HuH-7.5 (cell line): ENCODE measurements at regions not wholly inside any gene's neighbourhood (a gene's known extent, or its start where the extent isn't known, plus 50 kb on each side); places are given as distances from the start of the nearest gene placed in this dataset.

Source experiments
- DNase-seq: peaks from one replicate; pipeline ENCODE4 v3.0.0; 2011; ENCODE audit warnings: low spot score

- DNase-seq: no peak
Observed at GRCh38 chr4:54359919-54360650, 131.0 kb downstream of the PDGFRA start.

DNA sequence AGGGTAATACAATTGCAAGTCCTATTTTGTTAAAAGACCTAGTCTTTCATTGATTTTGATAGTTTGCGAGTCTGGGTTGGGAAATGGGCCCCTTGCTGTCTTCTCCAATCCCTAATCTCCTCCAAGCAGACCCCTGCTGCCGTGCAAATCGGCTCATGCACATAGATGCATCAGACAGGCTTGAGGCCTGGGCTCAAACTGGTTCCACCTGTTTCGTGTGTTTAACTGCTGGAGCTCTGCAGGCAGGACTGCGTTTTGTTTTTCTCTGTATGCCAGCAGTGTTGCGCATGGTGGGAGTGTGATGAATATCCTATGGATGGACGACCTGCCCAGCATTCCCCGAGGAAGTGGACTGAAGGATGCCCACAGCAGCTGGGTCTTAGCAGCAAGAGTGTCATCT is 133.9 kb downstream of the PDGFRA start:
- no peak for DNase-seq

DNA sequence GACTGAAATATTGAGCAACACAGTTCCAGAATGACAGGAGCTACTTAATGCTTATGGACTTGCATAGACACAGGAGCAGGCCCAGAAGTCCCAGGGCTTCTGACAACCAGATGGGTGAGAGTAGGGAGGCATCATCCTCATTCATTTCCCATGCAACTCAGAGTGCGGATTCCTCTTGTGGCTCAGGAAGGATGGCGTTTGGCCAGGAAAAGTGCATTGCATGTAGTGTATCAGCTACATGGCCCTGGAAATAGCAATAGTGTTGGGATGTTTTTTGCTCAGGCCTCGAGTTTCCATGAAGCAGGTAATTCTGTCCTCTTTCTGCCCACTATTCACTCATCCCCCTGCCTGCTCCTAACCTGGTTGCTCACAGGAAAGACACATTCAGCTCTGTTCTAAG is 136.6 kb downstream of the PDGFRA start:
- DNase-seq: no peak

- no peak for DNase-seq
Observed at GRCh38 chr4:54367059-54367458, 138.0 kb downstream of the PDGFRA start.

- no peak for DNase-seq
Observed at GRCh38 chr4:54368281-54369265, 139.5 kb downstream of the PDGFRA start.

DNA sequence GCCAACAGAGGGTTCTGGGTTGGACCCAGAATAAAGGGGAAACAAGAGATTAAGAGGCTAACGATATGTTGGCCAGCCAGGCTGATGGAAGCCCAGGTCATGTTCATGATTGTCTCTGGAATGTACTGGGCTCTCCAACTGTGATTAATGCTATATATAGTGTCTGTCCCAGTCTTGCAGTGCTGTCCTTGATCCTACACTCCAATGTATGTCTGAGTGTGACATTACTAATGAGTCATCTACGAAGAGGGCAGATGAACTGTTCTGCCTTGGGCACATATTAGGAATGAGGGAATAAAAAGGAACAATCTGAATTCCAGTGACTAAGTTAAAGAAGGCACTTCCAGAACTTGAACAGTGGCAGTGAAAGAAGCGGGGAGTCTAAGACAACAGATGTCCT is 142.1 kb downstream of the PDGFRA start:
- no peak for DNase-seq

DNA sequence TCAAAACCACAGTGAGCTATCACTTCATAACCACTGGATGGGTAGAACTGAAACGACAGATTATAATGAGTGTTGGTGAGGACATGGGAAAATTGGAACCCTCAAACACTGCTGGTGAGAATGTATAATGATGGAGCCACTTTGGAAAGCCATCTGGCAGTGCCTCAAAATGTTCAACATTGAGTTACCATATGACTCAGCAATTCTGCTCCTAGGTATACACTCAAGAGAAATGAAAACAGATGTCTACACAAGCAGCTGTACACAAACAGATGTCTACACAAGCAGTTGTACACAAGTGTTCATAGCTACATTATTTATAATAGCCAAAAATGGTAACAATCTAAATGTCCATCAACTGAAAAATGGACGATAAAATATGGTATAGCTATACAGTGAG is 143.9 kb downstream of the PDGFRA start:
- DNase-seq: no peak

DNA sequence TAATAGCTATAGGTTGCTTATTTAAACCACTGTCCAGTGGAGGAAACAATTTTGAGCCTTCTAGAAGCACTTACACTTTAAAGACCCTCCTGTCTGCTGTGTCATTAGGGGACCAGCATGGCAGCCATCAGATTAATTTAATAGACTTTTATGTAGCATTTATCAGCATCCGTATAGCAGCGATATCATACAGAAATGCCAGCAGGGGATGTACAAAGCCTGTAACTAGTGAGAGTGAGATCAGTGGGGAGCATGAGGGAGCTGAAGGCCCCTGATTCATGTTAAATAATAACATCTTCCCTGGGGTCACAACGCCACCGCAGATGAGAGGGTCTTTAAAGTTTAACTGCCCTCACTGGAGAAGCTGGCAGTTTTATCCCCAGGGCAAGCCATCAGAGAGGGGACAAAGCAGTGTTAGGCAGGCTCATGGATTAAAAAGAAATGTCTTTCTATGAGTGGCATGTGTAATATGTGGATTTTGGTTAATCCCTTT is 144.7 kb downstream of the PDGFRA start:
- DNase-seq: no peak

- no peak for DNase-seq
Observed at GRCh38 chr4:54378461-54378860, 149.4 kb downstream of the PDGFRA start.

DNA sequence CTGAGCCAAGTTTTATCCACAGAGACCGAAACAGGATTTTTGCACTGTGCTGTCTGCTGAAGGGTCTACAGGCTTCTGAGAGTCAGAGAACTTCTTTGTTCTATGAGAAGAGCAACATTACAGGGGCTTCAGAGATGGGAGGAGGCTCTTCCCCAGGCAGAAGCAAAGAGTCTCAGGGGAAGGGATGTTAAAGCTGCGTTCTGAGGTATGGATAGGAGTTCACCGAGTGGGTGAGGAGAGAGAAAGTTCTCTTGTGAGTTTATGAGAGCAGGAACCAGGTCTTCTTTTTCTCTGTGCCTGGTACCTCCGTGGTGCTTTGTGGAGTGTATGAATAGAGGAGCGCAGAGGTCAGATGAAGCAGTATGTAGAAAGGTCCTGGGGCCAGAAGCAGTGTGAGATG is 155.1 kb downstream of the PDGFRA start:
- no peak for DNase-seq

DNA sequence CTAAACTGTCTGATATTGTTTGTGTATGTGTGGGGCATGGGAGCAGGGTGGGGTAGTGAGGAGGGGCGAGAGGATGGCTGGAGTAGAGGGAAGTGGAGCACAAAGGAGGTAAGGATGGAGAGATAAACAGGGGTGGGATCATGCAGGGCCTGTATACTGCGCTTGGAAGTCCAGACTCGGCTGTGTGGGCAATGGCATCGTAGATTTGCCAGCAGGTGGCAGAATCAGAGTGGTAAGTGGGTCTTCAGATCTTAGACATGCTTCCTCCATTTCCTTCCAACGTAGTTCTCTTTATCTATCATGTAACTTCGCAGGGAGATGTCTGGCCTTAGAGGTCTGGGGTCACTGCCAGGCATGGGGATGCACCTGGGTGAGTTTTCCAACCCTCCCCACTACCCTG is 155.5 kb downstream of the PDGFRA start:
- no peak for DNase-seq

- no peak for DNase-seq
Observed at GRCh38 chr4:54386042-54386669, 157.1 kb downstream of the PDGFRA start.

DNA sequence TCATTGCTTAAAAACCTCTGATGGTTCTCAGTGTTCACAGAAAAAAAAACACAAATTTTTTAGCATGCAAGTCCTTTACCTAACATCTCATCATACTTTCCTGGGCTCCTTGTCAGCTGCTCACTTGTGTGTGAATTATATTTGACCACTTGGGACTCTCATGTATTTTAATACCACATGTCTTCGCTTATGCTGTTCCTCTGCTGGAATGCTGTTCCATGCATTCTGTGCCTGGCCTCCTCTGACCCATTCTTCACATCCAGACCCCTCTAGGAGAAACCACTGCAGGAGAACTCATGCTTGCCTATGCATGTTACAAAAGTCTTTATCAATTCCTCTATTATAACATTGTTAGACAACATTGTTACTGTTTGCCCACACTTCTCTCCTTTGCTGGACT is 157.6 kb downstream of the PDGFRA start:
- no peak for DNase-seq

DNA sequence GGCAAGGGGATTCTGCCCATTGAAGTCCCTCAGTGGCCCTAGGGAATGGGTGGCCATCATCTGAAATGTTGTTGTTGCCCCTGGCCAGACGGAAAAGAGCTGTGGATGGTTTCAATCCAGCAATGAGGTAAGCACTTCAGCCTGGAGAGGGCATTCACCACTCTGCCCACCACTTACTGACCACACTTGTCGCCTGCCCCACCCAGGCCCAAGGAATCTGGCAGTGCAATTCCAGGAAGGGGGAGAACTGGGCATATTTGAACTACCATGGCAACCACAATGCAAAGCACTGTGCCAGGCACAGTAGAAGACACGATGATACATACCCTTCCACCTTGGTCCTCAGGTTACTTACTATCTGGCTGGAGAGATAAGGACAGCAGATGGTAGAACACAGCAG is 161.6 kb downstream of the PDGFRA start:
- no peak for DNase-seq

DNA sequence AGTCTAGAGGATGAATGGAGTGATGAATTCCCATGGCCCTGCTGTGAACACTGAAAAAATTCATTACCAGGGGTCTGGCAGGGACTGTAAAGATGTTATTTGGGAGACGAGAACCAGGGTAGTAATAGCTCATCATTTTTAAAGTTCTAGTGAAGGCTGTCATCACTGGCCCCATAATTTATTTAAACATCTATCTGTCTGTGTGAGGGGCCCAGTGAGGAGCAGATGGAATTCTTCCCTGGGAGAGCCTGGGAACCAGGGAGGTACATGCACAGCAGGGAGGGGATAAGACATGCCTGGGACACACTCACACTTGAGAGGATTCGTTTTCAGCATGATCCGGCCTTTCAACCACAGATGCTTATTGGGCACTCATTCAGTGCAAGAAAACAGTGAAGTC is 162.0 kb downstream of the PDGFRA start:
- DNase-seq: no peak

DNA sequence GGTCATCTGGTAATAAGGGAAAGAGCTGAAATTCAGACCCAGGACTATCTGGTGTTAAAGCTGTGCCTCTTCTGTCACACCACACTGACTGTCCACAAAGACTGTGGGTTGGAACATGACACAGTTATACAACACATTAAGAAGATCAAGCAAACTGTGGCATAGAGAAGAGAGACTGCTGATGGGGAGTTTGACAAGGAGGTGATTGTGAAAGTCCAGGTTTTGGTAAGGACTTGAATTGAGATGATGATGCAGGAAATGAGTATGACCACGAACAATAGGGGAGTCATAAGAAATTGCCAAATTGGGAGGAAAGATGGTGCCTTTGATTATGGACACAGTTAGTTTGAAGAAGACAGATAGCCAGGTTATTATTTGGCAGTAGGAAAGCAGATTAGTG is 163.4 kb downstream of the PDGFRA start:
- DNase-seq: no peak

GRCh38 chr4:54393243-54393642 is 164.2 kb downstream of the PDGFRA start:
- no peak for DNase-seq

DNA sequence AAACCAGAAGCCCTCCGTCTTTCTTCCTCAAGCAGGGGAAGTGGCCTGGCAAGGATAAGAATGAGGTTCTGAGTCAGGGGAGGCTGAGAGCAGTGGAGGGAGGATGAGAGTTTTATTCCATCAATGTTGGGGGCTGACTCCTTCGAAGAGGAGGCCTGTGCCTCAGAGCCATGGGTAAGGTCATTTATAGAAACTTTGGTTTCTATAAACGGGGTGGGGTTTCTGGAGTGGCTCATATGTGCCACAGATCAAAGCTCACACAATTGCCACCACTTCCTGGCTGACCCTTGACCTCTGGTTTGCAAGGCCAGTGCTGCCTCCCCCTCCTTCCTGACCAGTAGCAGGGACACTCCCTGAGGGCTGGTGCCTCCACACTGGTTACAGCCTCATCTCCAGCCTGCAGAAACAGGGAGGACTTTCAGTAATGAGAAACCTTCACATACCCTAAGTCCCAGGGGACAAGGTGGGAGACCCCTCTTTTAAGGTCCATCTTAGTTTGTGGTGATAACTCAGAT is 166.0 kb downstream of the PDGFRA start:
- no peak for DNase-seq

DNA sequence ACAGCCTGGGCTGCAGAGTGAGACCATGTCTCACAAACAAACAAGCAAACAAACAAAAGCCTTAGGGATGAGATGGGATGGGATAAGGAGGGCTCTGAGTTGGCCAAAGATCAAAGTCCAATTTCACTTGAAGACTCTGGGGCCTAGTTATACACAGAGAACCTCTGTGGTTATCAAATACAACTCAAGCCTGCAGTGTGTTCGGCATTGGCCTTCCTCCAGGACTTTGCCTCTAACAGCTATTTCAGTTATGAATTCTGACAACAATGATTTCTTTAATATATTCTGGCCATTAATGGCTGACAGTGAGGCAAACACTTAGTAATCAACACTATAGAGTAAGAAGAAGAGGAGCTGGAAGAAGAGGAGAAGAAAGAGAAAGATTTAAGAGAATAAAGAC is 171.1 kb downstream of the PDGFRA start:
- no peak for DNase-seq

GRCh38 chr4:54400802-54401201 is 171.7 kb downstream of the PDGFRA start:
- DNase-seq: no peak

DNA sequence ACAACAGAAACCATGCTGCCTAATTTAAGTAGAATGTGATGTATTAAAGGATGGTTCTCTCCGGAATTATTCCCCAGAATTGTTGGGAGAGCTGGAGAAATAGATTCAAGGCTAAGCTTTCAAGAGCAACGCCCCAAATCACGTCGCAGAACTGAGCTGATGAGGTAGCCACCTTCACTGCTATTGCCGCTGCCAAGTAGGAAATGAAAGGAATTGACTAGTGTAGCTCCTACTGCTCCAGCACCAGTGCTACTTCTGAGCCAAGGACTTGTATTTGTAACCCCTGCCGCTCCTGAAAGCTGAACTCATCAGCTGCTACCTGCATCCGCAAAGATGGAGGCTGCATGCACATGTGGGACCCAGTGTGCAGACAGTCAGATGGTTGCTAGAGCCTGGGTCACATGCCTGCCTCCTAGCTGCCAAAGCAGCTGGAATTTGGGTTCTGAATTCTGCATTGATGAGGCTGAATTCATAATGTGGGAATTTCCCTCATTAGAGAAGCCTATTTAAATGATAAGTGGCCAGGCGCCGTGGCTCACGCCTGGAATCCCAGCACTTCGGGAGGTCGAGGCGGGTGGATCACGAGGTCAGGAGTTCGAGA is 173.9 kb downstream of the PDGFRA start:
- DNase-seq: no peak
